SU-DHL-6 (cell line): ENCODE measurements at regions not wholly inside any gene's neighbourhood (a gene's known extent, or its start where the extent isn't known, plus 50 kb on each side); places are given as distances from the start of the nearest gene placed in this dataset.

Source experiments
- H2AFZ ChIP-seq: fragments of 200-600 bp; sonication (generic); 2 replicates; pipeline ENCODE4 v1.6.1; 2014; ENCODE audit warnings: low read depth, mild to moderate bottlenecking, moderate library complexity, mixed read lengths, antibody characterized with exemption, low read length; ENCODE audit not compliant: severe bottlenecking
- H3F3A ChIP-seq: fragments of 200-600 bp; shearing (Covaris generic); 2 replicates; pipeline ENCODE4 v1.6.0; 2016; ENCODE audit warnings: antibody characterized with exemption, mild to moderate bottlenecking; ENCODE audit not compliant: insufficient read depth
- H3K27ac ChIP-seq: fragments of 200-600 bp; sonication (generic); 2 replicates; pipeline ENCODE4 v1.5.1; 2016; ENCODE audit warnings: low read depth, mild to moderate bottlenecking, low read length, moderate library complexity, mixed read lengths
- H3K27me3 ChIP-seq: fragments of 200-600 bp; sonication (generic), shearing (Covaris generic); 2 replicates; pipeline ENCODE4 v1.6.0; 2014; ENCODE audit warnings: mild to moderate bottlenecking, low read length
- H3K36me3 ChIP-seq: fragments of 200-600 bp; sonication (generic); 2 replicates; pipeline ENCODE4 v1.6.1; 2014; ENCODE audit warnings: mild to moderate bottlenecking, low read length, mixed read lengths
- H3K4me2 ChIP-seq: fragments of 300-600, 200-600 bp; shearing (Covaris generic), sonication (generic); 2 replicates; pipeline ENCODE4 v1.6.0; 2014; ENCODE audit warnings: low read length, low read depth, mild to moderate bottlenecking; ENCODE audit not compliant: poor library complexity, severe bottlenecking
- H3K4me3 ChIP-seq: fragments of 200-600 bp; sonication (generic); 2 replicates; pipeline ENCODE4 v1.5.1; 2014; ENCODE audit warnings: antibody characterized with exemption, low read length, mild to moderate bottlenecking, mixed read lengths; ENCODE audit not compliant: insufficient read depth, poor library complexity, severe bottlenecking
- H3K79me2 ChIP-seq: fragments of 200-600 bp; sonication (generic); 2 replicates; pipeline ENCODE4 v1.6.1; 2014; ENCODE audit warnings: mild to moderate bottlenecking, low read length, moderate library complexity; ENCODE audit not compliant: insufficient read depth
- H3K9ac ChIP-seq: fragments of 200-600 bp; sonication (generic); 2 replicates; pipeline ENCODE4 v1.7.0; 2014; ENCODE audit warnings: mild to moderate bottlenecking, low read length
- H3K9me2 ChIP-seq: fragments of 200-600 bp; sonication (generic); replicated peaks from 2 replicates; pipeline ENCODE4 v1.6.1; 2014; ENCODE audit warnings: low read length; ENCODE audit not compliant: insufficient read depth
- H3K9me3 ChIP-seq: fragments of 200-600 bp; sonication (generic); 2 replicates; pipeline ENCODE4 v1.6.1; 2014; ENCODE audit warnings: low read length, mixed read lengths; ENCODE audit not compliant: insufficient read depth
- H4K20me1 ChIP-seq: fragments of 200-600 bp; sonication (generic); 2 replicates; pipeline ENCODE4 v1.6.1; 2014; ENCODE audit warnings: low read depth, mild to moderate bottlenecking, antibody characterized with exemption, low read length, moderate library complexity, mixed read lengths
- EZH2phosphoT487 ChIP-seq: fragments of 200-600 bp; sonication (generic), shearing (Covaris generic); conservative IDR thresholded peaks from 2 replicates; pipeline ENCODE4 v1.6.1; 2018; ENCODE audit warnings: mild to moderate bottlenecking, antibody characterized with exemption, low read length, moderate library complexity, mixed read lengths
- TF ChIP-seq, protein P1 (sequence below): fragments of 200-600 bp; sonication (generic); IDR thresholded peaks from one replicate; pipeline ENCODE4 v1.5.1; 2017; ENCODE audit warnings: antibody characterized with exemption, mild to moderate bottlenecking, low read length, moderate library complexity; ENCODE audit not compliant: insufficient read depth, poor library complexity, severe bottlenecking

DNA sequence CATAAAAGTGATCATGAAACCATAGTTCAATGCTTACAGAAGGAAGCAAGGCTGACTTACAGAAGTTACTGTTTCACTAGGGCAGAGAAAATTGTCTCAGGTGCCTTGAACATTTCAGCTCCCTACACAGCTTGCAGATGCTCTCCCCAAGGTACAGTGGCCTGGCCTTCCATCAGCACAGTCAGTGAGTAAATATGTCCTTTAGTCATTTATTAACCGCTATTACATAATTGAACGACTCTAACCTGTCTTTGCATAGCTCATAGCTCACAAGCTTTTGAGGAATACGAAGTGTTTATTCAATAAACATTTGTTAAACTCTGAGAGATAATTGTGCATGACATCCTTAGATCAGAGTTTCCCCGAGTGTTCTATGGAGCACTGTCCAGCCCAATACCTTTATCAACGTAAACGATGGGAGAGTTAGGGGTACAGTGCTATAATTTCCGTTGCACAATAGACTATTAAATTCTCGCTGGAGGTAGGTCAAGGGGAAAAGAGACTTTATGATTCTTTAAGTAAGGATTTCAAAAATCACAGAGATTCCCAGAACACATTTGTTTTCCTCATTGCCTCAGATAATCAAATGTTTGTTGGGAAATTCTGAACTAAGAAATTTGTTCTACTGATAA lies 677.8 kb downstream of the TSN start:
- H3K9me2 ChIP-seq = no peaks in the 10 kb centered on the region

DNA sequence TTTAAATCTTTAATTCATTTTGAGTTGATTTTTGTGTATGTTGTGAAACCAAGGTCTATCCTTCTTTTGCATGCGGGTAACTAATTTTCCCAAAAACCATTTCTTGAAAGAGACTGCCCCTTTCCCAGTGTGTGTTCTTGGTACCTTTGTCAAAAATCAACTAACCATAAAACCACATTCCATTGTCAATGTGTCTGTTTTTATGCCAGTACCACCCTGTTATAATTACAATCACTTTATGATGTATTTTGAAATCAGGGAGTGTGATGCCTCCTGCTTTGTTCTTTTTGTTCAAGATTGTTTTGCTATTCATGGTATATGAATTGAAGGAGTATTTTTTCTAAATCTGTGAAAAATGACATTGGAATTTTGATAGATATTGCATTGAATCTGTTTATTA lies 689.6 kb downstream of the TSN start:
- H3K27me3 ChIP-seq = no peaks in the 10 kb centered on the region
- H3K4me3 ChIP-seq = no peak overlapping the region
- H2AFZ ChIP-seq = no peak overlapping the region
- no peaks in the 10 kb centered on the region for H4K20me1 ChIP-seq
- H3K9me2 ChIP-seq = no peaks in the 10 kb centered on the region
- no peaks in the 10 kb centered on the region for H3K79me2 ChIP-seq
- no peaks in the 10 kb centered on the region for H3F3A ChIP-seq
- H3K27ac ChIP-seq = no peak overlapping the region
- TF ChIP-seq EZH2phosphoT487 = no peak
- TF ChIP-seq, protein P1, sequence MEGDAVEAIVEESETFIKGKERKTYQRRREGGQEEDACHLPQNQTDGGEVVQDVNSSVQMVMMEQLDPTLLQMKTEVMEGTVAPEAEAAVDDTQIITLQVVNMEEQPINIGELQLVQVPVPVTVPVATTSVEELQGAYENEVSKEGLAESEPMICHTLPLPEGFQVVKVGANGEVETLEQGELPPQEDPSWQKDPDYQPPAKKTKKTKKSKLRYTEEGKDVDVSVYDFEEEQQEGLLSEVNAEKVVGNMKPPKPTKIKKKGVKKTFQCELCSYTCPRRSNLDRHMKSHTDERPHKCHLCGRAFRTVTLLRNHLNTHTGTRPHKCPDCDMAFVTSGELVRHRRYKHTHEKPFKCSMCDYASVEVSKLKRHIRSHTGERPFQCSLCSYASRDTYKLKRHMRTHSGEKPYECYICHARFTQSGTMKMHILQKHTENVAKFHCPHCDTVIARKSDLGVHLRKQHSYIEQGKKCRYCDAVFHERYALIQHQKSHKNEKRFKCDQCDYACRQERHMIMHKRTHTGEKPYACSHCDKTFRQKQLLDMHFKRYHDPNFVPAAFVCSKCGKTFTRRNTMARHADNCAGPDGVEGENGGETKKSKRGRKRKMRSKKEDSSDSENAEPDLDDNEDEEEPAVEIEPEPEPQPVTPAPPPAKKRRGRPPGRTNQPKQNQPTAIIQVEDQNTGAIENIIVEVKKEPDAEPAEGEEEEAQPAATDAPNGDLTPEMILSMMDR = no peak
- no peak overlapping the region for H3K9ac ChIP-seq
- no peaks in the 10 kb centered on the region for H3K9me3 ChIP-seq
- no peaks in the 10 kb centered on the region for H3K36me3 ChIP-seq
- no peak overlapping the region for H3K4me2 ChIP-seq

More for the DNA sequence above, 677.8 kb downstream of the TSN start:
- no peak overlapping the region for H3K27ac ChIP-seq
- H2AFZ ChIP-seq = no peak overlapping the region
- H3F3A ChIP-seq = no peaks in the 10 kb centered on the region
- no peak for TF ChIP-seq EZH2phosphoT487
- TF ChIP-seq, protein P1 = no peak
- H3K9ac ChIP-seq = no peak overlapping the region
- no peaks in the 10 kb centered on the region for H3K27me3 ChIP-seq
- H3K4me2 ChIP-seq = no peak overlapping the region
- H3K36me3 ChIP-seq = no peaks in the 10 kb centered on the region
- no peak overlapping the region for H3K4me3 ChIP-seq
- H4K20me1 ChIP-seq = no peaks in the 10 kb centered on the region
- H3K79me2 ChIP-seq = no peaks in the 10 kb centered on the region
- no peaks in the 10 kb centered on the region for H3K9me3 ChIP-seq

DNA sequence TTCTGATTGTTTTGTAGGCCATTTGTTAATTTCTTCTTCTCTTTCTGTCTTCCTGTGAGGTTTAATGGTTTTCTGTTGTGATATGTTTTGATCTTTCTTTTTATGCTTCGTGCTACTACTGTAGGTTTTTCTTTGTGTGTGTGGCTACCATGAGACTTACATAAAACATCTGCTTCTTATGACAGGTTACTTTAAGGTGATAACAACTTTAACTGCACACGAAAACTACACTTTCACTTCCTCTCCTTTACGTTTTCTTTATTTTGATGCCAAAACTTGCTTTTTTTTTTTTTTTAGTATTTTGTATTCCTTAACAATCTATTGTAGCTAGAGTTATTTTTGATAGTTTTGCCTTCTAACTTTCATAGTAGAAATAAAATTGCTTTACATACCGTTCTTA lies 691.3 kb downstream of the TSN start:
- TF ChIP-seq, protein P1 = no peak
- TF ChIP-seq EZH2phosphoT487 = no peak
- no peaks in the 10 kb centered on the region for H3K27me3 ChIP-seq
- H3K4me2 ChIP-seq = no peak overlapping the region
- H3K9me3 ChIP-seq = no peaks in the 10 kb centered on the region
- H3K27ac ChIP-seq = no peak overlapping the region
- H3K9ac ChIP-seq = no peak overlapping the region
- H2AFZ ChIP-seq = no peak overlapping the region
- H3K4me3 ChIP-seq = no peak overlapping the region
- no peaks in the 10 kb centered on the region for H3K79me2 ChIP-seq
- H3F3A ChIP-seq = no peaks in the 10 kb centered on the region
- H4K20me1 ChIP-seq = no peaks in the 10 kb centered on the region
- no peaks in the 10 kb centered on the region for H3K9me2 ChIP-seq
- H3K36me3 ChIP-seq = no peaks in the 10 kb centered on the region
